Inflammatory macrophage (primary cell): ENCODE measurements at regions not wholly inside any gene's neighbourhood (a gene's known extent, or its start where the extent isn't known, plus 50 kb on each side); places are given as distances from the start of the nearest gene placed in this dataset.
A peak's percentile ranks its signal among the peaks of the same experiment; 100 is the strongest.
"Not testable (repeated sequence)": the region's sequence is repeated elsewhere in the genome, so short reads cannot be mapped to it uniquely, and the experiment has no call there.

Experiments used
- DNase-seq, 2 donors: peaks; one replicate each; pipeline ENCODE4 v3.0.0-alpha.2; 2020 to 2022

GRCh38 chr6:127406722-127407121, 52.5 kb downstream of the KIAA0408 start:
- not testable (repeated sequence) for DNase-seq

GRCh38 chr6:127406122-127406521, 53.1 kb downstream of the KIAA0408 start:
- DNase-seq: no peak

- DNase-seq: peak in 1 of 2 donors; percentile 4
Observed at GRCh38 chr6:127404594-127405178, 54.5 kb downstream of the KIAA0408 start.

GRCh38 chr6:127404133-127404532, 55.1 kb downstream of the KIAA0408 start:
- DNase-seq: no peak

GRCh38 chr6:127403636-127404035, 55.6 kb downstream of the KIAA0408 start:
- DNase-seq: peak in 1 of 2 donors; percentile 4

GRCh38 chr6:127402890-127403617, 56.1 kb downstream of the KIAA0408 start:
- no peak for DNase-seq

GRCh38 chr6:127397729-127398630, 54.6 kb upstream of the ECHDC1 start:
- DNase-seq: peak in 1 of 2 donors; percentile 18

- not testable (repeated sequence) for DNase-seq
Observed at GRCh38 chr6:127397171-127397597, 53.8 kb upstream of the ECHDC1 start.
